ENCODE measurements at regions not wholly inside any gene's neighbourhood (a gene's known extent, or its start where the extent isn't known, plus 50 kb on each side); places are given as distances from the start of the nearest gene placed in this dataset.

DNA sequence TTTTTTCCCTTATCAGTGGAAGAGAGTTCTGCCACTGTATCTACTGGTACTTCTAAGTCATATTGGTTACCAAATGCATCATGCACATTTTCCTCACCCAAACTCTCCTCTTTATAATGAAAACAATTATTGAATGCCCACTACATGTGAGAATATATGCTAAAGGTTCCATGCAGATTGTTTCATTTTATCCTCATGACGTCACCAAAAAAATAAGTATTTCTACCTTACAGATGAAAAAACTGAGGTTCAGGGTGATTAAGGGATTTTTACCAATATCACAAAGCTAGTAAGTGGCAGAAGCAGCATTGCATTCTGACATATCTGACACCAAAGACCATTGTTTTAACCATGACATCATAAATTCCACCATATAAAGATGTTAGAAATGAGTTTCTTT is 51.9 kb upstream of the ZEB2 start:
- TF ChIP-seq, protein P1, sequence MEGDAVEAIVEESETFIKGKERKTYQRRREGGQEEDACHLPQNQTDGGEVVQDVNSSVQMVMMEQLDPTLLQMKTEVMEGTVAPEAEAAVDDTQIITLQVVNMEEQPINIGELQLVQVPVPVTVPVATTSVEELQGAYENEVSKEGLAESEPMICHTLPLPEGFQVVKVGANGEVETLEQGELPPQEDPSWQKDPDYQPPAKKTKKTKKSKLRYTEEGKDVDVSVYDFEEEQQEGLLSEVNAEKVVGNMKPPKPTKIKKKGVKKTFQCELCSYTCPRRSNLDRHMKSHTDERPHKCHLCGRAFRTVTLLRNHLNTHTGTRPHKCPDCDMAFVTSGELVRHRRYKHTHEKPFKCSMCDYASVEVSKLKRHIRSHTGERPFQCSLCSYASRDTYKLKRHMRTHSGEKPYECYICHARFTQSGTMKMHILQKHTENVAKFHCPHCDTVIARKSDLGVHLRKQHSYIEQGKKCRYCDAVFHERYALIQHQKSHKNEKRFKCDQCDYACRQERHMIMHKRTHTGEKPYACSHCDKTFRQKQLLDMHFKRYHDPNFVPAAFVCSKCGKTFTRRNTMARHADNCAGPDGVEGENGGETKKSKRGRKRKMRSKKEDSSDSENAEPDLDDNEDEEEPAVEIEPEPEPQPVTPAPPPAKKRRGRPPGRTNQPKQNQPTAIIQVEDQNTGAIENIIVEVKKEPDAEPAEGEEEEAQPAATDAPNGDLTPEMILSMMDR (IDR thresholded peaks at IDR 0.05) = no peak
- Histone ChIP-seq H3K4me3 (no peak overlapping the region), H3K9me3 (no peaks in the 10 kb centered on the region), H3K36me3 (no peaks in the 10 kb centered on the region), H3K4me1 (no peaks in the 10 kb centered on the region), H3K27me3 (no peaks in the 10 kb centered on the region), H3K27ac (no peak overlapping the region)
- DNase-seq (no peak), ATAC-seq (no peak)
- intact Hi-C loops (cut with DNase I) = no loop called here

DNA sequence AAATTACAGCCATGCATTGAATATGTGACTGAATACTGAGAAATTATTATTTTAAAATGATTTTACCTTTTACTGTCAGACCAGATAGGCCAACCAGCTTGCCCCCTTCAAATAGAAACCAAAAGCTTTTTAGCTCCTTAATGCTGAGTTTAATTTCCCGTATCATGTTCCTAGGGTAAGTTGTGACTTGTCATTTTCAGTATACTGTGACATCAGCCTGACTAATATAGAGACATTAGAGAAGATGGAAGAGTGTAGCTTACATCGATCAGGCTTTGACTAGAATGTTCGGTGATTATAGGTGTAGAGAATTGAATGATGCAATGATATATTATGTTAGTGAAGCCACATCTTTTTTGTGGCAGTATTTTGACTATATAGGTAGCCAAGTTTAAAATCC is 50.6 kb upstream of the ZEB2 start:
- no peak for ATAC-seq
- H3K27ac ChIP-seq = no peak overlapping the region

More for the DNA sequence above, 50.6 kb upstream of the ZEB2 start:
- intact Hi-C loops (cut with DNase I) = no loop called here
- Histone ChIP-seq H3K4me1 (no peaks in the 10 kb centered on the region), H3K4me3 (no peak overlapping the region), H3K9me3 (no peaks in the 10 kb centered on the region), H3K27me3 (no peaks in the 10 kb centered on the region), H3K36me3 (no peaks in the 10 kb centered on the region)
- TF ChIP-seq, protein P1 (IDR thresholded peaks at IDR 0.05) = no peak
- DNase-seq = no peak
